ENCODE measurements at regions not wholly inside any gene's neighbourhood (a gene's known extent, or its start where the extent isn't known, plus 50 kb on each side); places are given as distances from the start of the nearest gene placed in this dataset.

GRCh38 chr13:91054902-91055301 is 292.6 kb upstream of the MIR17HG start:
- TF ChIP-seq, protein P1, sequence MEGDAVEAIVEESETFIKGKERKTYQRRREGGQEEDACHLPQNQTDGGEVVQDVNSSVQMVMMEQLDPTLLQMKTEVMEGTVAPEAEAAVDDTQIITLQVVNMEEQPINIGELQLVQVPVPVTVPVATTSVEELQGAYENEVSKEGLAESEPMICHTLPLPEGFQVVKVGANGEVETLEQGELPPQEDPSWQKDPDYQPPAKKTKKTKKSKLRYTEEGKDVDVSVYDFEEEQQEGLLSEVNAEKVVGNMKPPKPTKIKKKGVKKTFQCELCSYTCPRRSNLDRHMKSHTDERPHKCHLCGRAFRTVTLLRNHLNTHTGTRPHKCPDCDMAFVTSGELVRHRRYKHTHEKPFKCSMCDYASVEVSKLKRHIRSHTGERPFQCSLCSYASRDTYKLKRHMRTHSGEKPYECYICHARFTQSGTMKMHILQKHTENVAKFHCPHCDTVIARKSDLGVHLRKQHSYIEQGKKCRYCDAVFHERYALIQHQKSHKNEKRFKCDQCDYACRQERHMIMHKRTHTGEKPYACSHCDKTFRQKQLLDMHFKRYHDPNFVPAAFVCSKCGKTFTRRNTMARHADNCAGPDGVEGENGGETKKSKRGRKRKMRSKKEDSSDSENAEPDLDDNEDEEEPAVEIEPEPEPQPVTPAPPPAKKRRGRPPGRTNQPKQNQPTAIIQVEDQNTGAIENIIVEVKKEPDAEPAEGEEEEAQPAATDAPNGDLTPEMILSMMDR (IDR thresholded peaks at IDR 0.05; ENCODE audit: low read depth, low read length, poor library complexity, severe bottlenecking): no peak
- TF ChIP-seq EZH2phosphoT487 (IDR thresholded peaks at IDR 0.05; ENCODE audit: borderline replicate concordance, low read length): no peak
